Hematopoietic multipotent progenitor cell (in vitro differentiated cells): ENCODE measurements at regions not wholly inside any gene's neighbourhood (a gene's known extent, or its start where the extent isn't known, plus 50 kb on each side); places are given as distances from the start of the nearest gene placed in this dataset.

Experiments
- DNase-seq, 3 donors: peaks; one replicate each; pipeline ENCODE4 v3.0.0-alpha.2; 2011 to 2015; ENCODE audit warnings: low read depth in 2 of 3, low spot score in 2 of 3

DNA sequence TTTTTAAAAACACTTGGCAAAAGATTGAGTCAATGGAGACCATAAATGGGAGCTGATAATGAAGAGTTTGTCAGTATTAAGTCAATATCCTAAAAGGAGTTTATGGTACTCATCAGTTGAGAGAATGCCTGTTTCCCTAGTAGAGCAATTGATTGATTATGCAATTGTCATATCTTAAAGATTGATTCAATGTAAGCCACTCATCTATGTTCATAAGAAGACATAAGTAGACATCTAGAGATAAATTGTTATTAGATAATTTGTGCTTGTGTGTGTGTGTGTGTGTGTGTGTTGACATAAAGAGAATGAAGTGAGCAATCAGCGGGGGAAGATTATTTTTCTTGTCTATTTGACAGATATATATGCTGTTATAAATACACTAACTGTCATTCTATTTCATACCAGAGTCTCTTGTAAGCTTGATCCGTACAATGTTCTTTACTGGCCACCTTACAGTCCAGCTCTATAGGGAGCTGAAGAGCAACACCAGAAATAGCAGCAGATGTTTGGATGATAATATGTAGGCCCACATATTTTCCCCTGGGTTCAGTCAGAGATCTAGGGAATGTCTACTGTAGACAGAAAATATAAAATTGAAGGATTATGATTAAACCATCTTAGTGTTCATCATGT is 848.6 kb upstream of the EPHA6 start:
- no peak for DNase-seq

DNA sequence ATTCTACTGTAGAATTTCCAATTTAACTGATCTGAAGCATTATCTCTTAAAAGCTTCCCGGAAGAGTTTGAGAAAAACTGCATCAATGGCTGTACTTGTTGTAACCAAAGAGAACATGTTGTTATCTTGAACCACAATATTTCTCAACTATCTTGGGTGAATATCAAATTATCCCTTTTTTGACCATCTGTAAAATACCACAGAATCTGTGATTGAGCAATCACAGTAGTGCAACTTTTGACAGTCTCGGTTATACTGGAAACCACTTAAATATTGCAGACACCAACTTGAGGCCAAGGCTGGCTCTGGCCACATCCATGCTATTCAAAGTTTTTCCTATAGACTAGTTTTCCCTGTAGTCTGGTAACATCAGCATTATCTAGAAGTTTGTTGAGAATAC is 842.8 kb upstream of the EPHA6 start:
- no peak for DNase-seq

DNA sequence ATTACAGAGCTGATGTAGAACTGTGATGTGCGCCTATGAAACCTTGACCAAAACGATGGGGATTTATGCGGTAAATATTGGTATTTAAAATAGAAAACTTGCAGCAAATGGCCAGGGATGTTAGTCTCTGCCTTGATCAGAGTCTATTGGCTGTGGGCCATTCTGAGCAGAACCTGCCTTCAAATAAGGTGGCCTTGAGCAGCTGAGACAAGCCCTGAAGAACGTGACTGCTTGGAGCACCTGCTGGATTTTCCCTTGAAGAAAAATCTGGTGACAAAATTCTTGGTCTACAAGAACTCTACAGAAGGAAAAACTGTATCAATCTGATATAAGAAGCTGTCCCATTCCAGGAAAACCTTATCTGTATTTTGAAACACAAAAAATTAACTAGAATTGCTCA is 820.1 kb upstream of the EPHA6 start:
- DNase-seq = no peak

DNA sequence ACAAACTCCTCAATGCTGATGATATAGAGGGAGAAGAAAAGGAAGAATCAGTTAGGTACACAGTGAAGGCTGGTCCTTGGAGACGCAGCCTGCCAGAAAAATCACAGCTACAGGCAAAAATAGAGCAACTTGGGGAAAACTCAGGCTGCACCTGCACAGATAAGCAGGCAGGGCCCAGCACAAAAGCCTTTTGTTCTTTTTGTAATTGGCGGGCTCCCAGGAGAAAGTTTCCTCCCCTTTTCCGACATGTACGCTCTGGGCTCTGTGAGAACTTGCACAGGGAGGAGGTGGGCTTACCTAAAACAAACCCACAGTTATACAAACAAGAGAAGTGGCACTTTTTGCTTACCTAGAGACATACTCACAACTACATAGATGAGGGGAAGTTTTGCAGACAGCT is 813.4 kb upstream of the EPHA6 start:
- no peak for DNase-seq

GRCh38 chr3:96007650-96008195 is 806.7 kb upstream of the EPHA6 start:
- DNase-seq = no peak

DNA sequence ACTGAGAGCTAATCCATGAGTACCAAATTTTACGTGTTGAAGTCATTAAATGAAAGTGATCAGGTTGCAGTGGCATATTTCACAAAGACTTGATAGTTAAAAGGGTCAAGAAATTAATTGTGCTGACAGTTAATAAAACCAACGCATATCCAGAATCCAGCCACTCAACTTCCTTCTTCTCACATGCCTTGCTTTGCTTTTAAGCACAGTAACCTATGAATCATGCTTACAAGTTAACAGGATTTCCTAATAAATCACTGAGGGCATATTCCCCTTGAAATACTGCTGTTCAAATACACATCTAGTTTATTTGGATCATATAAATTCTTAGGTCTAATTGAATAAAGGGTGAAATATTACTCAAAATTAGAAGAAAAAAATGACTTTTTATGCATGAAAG is 801.5 kb upstream of the EPHA6 start:
- DNase-seq = no peak

- no peak for DNase-seq
These were observed 796.8 kb upstream of the EPHA6 start for GRCh38 chr3:96017556-96017955.

DNA sequence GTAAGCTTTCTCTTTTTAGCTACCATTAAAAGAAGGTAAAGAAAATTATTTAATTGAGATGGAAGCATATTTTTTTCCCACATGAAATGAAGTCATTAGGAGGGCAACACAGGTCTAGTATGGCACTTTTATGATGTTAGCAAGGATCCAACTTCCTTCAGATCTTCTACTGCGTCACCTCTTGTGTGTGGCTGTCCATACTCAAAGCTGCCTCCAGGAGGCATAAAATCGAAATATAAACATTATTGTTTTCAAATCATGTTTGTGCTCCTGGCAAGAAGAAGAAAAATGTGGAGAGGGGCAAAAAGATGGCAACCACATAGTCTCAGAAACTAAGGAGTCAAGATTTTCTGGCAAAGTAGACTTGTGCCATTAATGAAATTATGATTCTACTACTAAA is 791.7 kb upstream of the EPHA6 start:
- no peak for DNase-seq

GRCh38 chr3:96027718-96028117 is 786.7 kb upstream of the EPHA6 start:
- no peak for DNase-seq

DNA sequence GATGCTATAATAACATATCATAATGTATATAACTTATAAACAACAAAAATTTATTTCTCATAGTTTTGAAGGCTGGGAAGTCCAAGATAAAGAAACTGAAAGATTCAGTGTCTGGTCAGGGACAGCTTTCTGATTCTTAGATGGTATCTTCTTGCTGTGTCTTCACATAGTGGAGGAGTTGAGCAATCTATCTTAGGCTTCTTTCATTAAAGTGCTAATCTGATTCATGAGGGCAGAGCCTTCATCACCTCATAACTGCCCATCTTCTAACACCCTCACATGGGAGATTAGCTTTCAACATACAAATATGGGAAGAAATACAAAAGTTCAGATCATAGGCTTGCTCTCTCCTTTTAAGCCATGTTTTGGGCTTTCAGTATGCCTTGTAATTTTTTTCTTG is 774.8 kb upstream of the EPHA6 start:
- DNase-seq = no peak

DNA sequence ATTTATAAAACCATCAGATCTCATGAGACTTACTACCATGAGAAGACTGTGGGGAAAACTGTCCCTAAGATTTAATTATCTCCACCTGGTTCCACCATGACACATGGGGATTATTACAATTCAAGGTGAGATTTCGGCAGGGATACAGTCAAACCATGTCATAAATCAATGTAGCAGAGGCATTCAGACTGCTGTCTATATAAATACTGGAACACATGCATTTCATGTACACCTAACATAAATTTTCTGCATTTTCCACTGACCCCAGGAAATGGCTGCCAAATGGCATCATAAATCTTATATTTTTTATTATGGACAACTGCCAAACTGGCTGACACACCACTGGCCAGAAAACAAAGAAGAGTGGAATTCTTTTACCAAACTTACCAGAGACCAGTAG is 755.1 kb upstream of the EPHA6 start:
- no peak for DNase-seq

DNA sequence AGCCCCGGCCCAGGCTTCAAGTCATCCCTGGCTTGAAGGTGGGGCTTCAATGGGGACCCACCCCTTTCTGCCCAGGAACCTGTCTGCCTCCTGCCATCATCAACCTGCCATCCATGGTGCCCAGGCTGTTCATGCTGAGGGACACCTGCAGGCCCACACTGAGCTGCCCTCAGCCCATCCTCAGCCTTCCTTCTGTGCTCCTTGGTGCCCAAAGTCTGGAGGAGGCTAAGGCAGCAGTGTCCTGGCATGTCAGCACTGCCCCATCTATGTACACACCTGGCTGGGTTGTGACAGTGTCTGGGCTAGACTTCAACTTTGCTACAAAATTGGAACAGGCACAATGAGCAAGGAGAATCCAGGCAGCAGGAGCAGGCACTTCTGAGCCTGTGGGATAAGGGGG is 745.3 kb upstream of the EPHA6 start:
- DNase-seq = no peak

DNA sequence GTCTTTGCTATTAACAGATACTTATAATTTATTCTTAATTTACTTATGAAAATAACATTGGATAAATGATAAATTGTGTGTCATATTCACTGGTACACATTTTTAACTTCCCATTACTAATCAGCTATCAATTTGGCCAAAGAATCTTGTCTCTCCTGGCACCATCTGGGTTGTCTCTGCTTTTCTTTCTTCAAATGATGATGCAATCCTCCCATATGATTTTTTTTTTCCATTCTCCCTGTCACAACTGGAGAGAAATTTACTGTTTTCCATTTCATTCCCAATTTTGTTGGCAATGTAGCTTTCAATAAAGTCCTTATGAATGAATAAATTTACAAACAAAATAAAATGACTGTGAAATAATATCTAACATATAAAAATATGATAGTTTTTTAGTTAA is 743.7 kb upstream of the EPHA6 start:
- no peak for DNase-seq

- no peak for DNase-seq
These were observed 743.3 kb upstream of the EPHA6 start for GRCh38 chr3:96071097-96071496.

DNA sequence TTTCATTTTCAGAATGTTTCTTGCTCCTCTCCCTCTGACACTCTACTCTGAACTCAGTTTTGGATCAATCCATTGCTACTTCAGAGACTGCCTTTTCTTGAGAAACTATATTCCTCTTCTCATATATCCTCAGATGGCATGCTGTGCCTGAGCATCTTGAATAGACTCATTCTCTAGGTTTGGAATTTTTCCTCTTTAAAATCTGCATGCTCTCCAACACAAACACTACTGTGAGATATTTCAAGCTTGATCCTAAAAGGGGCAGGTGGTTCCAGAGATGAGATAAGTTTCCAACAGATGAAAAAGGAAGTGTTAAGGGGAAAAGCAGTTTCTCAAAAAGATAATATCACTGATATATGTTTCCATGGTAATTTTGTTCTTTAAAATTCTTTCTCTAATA is 742.2 kb upstream of the EPHA6 start:
- DNase-seq = no peak

- DNase-seq = no peak
These were observed 730.8 kb upstream of the EPHA6 start for GRCh38 chr3:96083610-96084009.

GRCh38 chr3:96086018-96086417 is 728.4 kb upstream of the EPHA6 start:
- no peak for DNase-seq

- DNase-seq = no peak
These were observed 713.3 kb upstream of the EPHA6 start for GRCh38 chr3:96101006-96101560.

DNA sequence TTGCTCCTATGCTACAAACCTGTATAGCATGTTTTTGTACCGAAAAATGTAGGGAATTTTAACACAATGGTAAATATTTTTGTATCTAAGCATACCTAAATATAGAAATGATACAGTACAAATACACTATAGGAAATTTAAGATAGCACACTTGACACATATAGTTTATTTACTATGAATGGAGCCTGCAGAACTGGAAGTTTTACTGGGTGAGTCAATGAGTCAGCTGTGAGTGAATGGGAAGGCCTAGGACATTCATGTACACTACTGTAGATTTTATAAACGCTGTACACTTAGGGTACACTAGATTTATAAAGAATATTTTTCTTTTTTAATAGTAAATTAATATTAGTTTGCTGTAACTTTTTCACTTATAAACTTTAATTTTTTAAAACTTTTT is 707.7 kb upstream of the EPHA6 start:
- DNase-seq = no peak
